CD4-positive, alpha-beta T cell treated with Interleukin-21 for 1 hour (primary cell): ENCODE measurements at regions not wholly inside any gene's neighbourhood (a gene's known extent, or its start where the extent isn't known, plus 50 kb on each side); places are given as distances from the start of the nearest gene placed in this dataset.

Experiments used
- DNase-seq: peaks from one replicate; pipeline ENCODE4 v3.0.0-alpha.2; 2020

- DNase-seq: no peak
Observed at GRCh38 chr14:104444159-104445030, 135.2 kb upstream of the C14orf180 start.

GRCh38 chr14:104445086-104445485 is 134.5 kb upstream of the C14orf180 start:
- no peak for DNase-seq

GRCh38 chr14:104445832-104446381 is 133.7 kb upstream of the C14orf180 start:
- DNase-seq: no peak

GRCh38 chr14:104446611-104447010 is 133.0 kb upstream of the C14orf180 start:
- DNase-seq: no peak

- DNase-seq: no peak
Observed at GRCh38 chr14:104447750-104448149, 131.8 kb upstream of the C14orf180 start.

- no peak for DNase-seq
Observed at GRCh38 chr14:104448321-104448720, 131.2 kb upstream of the C14orf180 start.

- no peak for DNase-seq
Observed at GRCh38 chr14:104448721-104449120, 130.8 kb upstream of the C14orf180 start.

- DNase-seq: no peak
Observed at GRCh38 chr14:104450811-104451401, 128.7 kb upstream of the C14orf180 start.

- DNase-seq: no peak
Observed at GRCh38 chr14:104451474-104451873, 128.1 kb upstream of the C14orf180 start.

- no peak for DNase-seq
Observed at GRCh38 chr14:104458845-104459244, 120.7 kb upstream of the C14orf180 start.

- no peak for DNase-seq
Observed at GRCh38 chr14:104460791-104461651, 118.5 kb upstream of the C14orf180 start.

- DNase-seq: no peak
Observed at GRCh38 chr14:104461676-104462449, 117.7 kb upstream of the C14orf180 start.

GRCh38 chr14:104462651-104463630 is 116.6 kb upstream of the C14orf180 start:
- no peak for DNase-seq

GRCh38 chr14:104464907-104465306 is 114.7 kb upstream of the C14orf180 start:
- DNase-seq: no peak

- no peak for DNase-seq
Observed at GRCh38 chr14:104465482-104466390, 113.8 kb upstream of the C14orf180 start.

- DNase-seq: no peak
Observed at GRCh38 chr14:104467236-104467635, 112.3 kb upstream of the C14orf180 start.

- DNase-seq: no peak
Observed at GRCh38 chr14:104467641-104468040, 111.9 kb upstream of the C14orf180 start.

GRCh38 chr14:104469591-104469990 is 110.0 kb upstream of the C14orf180 start:
- DNase-seq: no peak

GRCh38 chr14:104470588-104470987 is 109.0 kb upstream of the C14orf180 start:
- no peak for DNase-seq

- DNase-seq: no peak
Observed at GRCh38 chr14:104471114-104471513, 108.5 kb upstream of the C14orf180 start.
